GM18519 (cell line): ENCODE measurements at regions not wholly inside any gene's neighbourhood (a gene's known extent, or its start where the extent isn't known, plus 50 kb on each side); places are given as distances from the start of the nearest gene placed in this dataset.

Experiments
- ATAC-seq: cut with Tn5 transposase; IDR thresholded peaks from one replicate; pipeline ENCODE4 v1.9.1; 2021; ENCODE audit warnings: mild to moderate bottlenecking, moderate library complexity; ENCODE audit not compliant: unreplicated experiment, low FRiP score

GRCh38 chr2:217459680-217460405 is 543.0 kb downstream of the TNS1 start:
- ATAC-seq = no peak

- no peak for ATAC-seq
These were observed 543.8 kb downstream of the TNS1 start for GRCh38 chr2:217459016-217459415.

- ATAC-seq = no peak
These were observed 546.8 kb downstream of the TNS1 start for GRCh38 chr2:217456016-217456415.

- ATAC-seq = no peak
These were observed 549.9 kb downstream of the TNS1 start for GRCh38 chr2:217452928-217453327.

GRCh38 chr2:217451666-217452065 is 551.1 kb downstream of the TNS1 start:
- ATAC-seq = no peak

- no peak for ATAC-seq
These were observed 553.4 kb downstream of the TNS1 start for GRCh38 chr2:217449444-217449843.

- ATAC-seq = no peak
These were observed 553.9 kb downstream of the TNS1 start for GRCh38 chr2:217448860-217449259.

- no peak for ATAC-seq
These were observed 557.1 kb downstream of the TNS1 start for GRCh38 chr2:217445723-217446122.

GRCh38 chr2:217444932-217445331 is 557.9 kb downstream of the TNS1 start:
- no peak for ATAC-seq

GRCh38 chr2:217444509-217444908 is 558.3 kb downstream of the TNS1 start:
- no peak for ATAC-seq

GRCh38 chr2:217443601-217444000 is 559.2 kb downstream of the TNS1 start:
- ATAC-seq = no peak

- ATAC-seq = peak; percentile 47
These were observed 562.8 kb downstream of the TNS1 start for GRCh38 chr2:217440000-217440399.

GRCh38 chr2:217438821-217439220 is 564.0 kb downstream of the TNS1 start:
- peak; percentile 45 for ATAC-seq

GRCh38 chr2:217438136-217438535 is 564.7 kb downstream of the TNS1 start:
- ATAC-seq = no peak

- ATAC-seq = no peak
These were observed 565.4 kb downstream of the TNS1 start for GRCh38 chr2:217437290-217437870.

GRCh38 chr2:217436386-217436785 is 566.4 kb downstream of the TNS1 start:
- no peak for ATAC-seq

GRCh38 chr2:217434180-217434975 is 568.4 kb downstream of the TNS1 start:
- ATAC-seq = peak; percentile 90

GRCh38 chr2:217433522-217433921 is 569.3 kb downstream of the TNS1 start:
- ATAC-seq = no peak

GRCh38 chr2:217431577-217432269 is 571.1 kb downstream of the TNS1 start:
- ATAC-seq = no peak

- ATAC-seq = no peak
These were observed 571.2 kb upstream of the TNP1 start for GRCh38 chr2:217430916-217431576.
